ENCODE measurements at regions not wholly inside any gene's neighbourhood (a gene's known extent, or its start where the extent isn't known, plus 50 kb on each side); places are given as distances from the start of the nearest gene placed in this dataset.
"Not testable (repeated sequence)": the region's sequence is repeated elsewhere in the genome, so short reads cannot be mapped to it uniquely, and the experiment has no call there.

DNA sequence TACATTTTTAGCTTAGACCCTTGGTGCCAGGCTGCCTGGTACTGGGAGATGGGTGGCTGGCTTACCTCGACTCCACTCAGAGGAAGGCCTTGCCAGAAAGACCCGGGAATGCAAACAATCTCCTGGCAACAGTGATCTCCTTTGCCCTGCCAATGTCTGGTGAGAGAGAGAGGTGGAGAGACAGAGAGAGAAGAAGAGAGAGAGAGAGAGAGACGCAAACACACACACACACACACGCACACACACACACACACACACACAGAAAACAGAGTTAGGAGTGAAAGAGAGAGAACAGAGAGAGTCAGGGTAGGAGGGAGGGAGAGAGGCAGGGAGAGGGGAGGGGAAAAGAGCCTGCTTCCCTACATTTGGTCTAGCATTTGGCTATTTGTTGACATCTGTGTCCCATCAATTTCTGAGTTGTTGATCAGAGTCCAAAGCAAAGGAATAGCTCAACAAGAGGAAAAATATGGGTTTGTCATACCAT, 181.6 kb upstream of the MAP1B start:
- TF ChIP-seq, protein P1, sequence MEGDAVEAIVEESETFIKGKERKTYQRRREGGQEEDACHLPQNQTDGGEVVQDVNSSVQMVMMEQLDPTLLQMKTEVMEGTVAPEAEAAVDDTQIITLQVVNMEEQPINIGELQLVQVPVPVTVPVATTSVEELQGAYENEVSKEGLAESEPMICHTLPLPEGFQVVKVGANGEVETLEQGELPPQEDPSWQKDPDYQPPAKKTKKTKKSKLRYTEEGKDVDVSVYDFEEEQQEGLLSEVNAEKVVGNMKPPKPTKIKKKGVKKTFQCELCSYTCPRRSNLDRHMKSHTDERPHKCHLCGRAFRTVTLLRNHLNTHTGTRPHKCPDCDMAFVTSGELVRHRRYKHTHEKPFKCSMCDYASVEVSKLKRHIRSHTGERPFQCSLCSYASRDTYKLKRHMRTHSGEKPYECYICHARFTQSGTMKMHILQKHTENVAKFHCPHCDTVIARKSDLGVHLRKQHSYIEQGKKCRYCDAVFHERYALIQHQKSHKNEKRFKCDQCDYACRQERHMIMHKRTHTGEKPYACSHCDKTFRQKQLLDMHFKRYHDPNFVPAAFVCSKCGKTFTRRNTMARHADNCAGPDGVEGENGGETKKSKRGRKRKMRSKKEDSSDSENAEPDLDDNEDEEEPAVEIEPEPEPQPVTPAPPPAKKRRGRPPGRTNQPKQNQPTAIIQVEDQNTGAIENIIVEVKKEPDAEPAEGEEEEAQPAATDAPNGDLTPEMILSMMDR (IDR thresholded peaks at IDR 0.05) = no peak
- H3K36me3 Mint-ChIP-seq (ENCODE audit: low read depth) = no peaks in the 10 kb centered on the region
- H3K4me1 Mint-ChIP-seq (ENCODE audit: low read depth) = peaks cover 31% of the 10 kb centered on the region
- H3K9me3 Mint-ChIP-seq = 0 out of 2 replicates have a peak, but pooled peaks cover 5% of the 10 kb centered on the region
- peaks cover 5% of the 10 kb centered on the region for H3K27me3 Mint-ChIP-seq (ENCODE audit: insufficient read depth)
- DNase-seq = no peak
- no peak overlapping the region for H3K4me3 Mint-ChIP-seq
- H3K27ac Mint-ChIP-seq = no peak overlapping the region; the same call in 1 of the 2 replicates

DNA sequence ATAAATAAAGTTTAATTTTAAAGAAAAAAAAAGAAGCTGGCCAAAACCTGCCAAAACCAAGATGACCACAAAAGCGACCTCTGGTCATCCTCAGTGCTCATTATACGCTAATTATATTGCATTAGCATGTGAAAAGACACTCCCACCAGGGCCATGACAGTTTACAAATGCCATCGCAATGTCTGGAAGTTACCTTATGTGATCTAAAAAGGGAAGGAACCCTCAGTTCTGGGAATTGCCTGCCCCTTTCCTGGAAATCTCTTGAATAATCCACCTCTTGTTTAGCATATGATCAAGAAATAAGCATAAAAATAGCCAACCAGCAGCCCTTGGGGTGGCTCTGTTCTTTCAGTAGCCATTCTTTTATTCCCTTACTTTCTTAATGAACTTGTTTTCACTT, 178.3 kb upstream of the MAP1B start:
- H3K9me3 Mint-ChIP-seq = 0 out of 2 replicates have a peak, but pooled peaks cover 5% of the 10 kb centered on the region
- peaks cover 36% of the 10 kb centered on the region for H3K4me1 Mint-ChIP-seq (ENCODE audit: low read depth)
- TF ChIP-seq, protein P1 (IDR thresholded peaks at IDR 0.05) = no peak
- no peaks in the 10 kb centered on the region for H3K36me3 Mint-ChIP-seq (ENCODE audit: low read depth)
- H3K4me3 Mint-ChIP-seq = no peak overlapping the region
- no peak for DNase-seq
- peaks cover 10% of the 10 kb centered on the region for H3K27me3 Mint-ChIP-seq (ENCODE audit: insufficient read depth)
- no peak overlapping the region for H3K27ac Mint-ChIP-seq

DNA sequence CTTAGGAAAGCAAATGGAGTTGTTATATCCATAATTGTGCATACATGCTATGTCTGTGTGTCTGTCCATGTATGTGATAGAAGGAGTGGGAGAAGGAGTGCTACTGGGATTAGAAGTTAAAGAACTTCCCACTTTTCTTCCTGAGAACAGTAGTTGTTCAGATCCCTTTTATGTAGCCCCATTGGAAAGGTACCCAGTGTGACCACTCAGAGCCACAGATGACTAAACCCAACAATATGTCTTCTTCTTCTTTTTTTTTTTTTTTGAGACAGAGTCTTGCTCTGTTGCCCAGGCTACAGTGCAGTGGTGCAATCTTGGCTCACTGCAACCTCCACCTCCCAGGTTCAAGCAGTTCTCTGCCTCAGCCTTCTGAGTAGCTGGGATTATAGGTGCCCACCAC, 176.7 kb upstream of the MAP1B start:
- H3K4me1 Mint-ChIP-seq (ENCODE audit: low read depth) = peaks cover 21% of the 10 kb centered on the region
- H3K9me3 Mint-ChIP-seq; DNase-seq; H3K27ac Mint-ChIP-seq; H3K27me3 Mint-ChIP-seq (ENCODE audit: insufficient read depth); H3K36me3 Mint-ChIP-seq (ENCODE audit: low read depth); H3K4me3 Mint-ChIP-seq: not testable (repeated sequence)

DNA sequence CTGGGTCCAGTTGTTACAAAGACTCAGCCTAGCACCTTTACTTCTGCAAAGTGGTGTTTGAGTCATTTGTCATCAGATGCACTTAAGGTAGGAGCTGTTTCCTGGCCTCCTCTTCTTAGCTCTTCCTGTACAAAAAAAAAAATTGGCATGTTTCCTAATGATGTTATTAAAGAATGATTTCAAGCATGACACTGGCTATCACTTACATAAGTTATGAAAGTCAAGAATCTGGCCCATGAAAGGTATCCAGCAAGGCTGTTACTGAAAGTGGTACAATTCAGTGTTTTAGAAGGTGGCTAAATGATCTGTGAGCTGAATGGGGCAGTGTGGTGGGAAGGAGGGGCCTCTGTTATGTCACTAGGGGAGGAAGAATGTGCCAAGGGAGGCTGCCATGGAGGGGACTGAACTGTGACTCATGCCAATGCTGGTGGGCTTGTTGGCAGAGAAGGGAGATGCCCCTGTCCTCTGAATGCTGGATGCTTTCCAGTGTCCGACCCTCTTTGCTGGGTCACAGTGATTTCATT, 175.1 kb upstream of the MAP1B start:
- TF ChIP-seq, protein P1 (IDR thresholded peaks at IDR 0.05) = no peak
- Mint-ChIP-seq H3K4me1 (ENCODE audit: low read depth) (peaks cover 16% of the 10 kb centered on the region), H3K36me3 (ENCODE audit: low read depth) (no peaks in the 10 kb centered on the region), H3K4me3 (no peak overlapping the region), H3K9me3 (peaks cover 5% of the 10 kb centered on the region; the same call in 1 of the 2 replicates), H3K27ac (peak overlapping the region; percentile 12; the same call in 1 of the 2 replicates), H3K27me3 (ENCODE audit: insufficient read depth) (peaks cover 10% of the 10 kb centered on the region)
- no peak for DNase-seq

DNA sequence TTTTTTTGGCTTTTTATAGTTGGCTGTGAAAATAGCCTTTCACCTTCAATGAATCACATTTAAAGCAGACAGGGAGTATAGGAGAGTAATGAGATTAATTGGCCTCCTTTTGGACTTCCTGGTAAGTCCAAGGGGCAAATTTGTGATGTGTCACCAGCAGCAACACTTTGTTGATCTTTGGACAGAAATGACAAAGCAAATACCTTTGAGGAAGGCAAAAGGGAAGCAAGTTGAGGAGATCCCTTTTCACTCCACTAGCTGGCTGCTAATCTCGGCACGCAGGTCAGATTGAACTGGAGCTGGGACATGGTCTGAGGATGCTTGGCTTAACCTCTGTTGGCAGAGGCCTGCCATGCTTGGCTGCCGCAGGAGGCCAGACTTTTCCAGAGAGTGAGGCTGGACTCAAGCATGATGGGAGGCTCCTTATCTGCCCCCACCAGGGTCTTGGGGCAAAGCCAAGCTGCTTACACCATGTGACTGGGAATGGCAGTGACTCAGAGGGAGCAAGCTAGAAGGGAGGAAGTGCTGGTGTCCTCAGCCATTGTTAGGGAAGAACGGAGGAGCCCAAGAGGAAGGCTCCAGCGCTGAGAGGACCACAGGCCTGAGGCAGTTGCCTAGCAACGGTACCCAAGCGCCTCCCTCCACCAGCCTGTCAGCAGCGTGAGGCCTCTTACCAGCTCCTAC, 174.5 kb upstream of the MAP1B start:
- Mint-ChIP-seq H3K4me3 (no peak overlapping the region), H3K9me3 (no peaks in the 10 kb centered on the region; the same call in 1 of the 2 replicates), H3K27ac (peak overlapping the region; percentile 72; the same call in 1 of the 2 replicates), H3K36me3 (ENCODE audit: low read depth) (no peaks in the 10 kb centered on the region), H3K27me3 (ENCODE audit: insufficient read depth) (peaks cover 10% of the 10 kb centered on the region), H3K4me1 (ENCODE audit: low read depth) (peaks cover 16% of the 10 kb centered on the region)
- peak; percentile 32 for DNase-seq
- TF ChIP-seq, protein P1 (IDR thresholded peaks at IDR 0.05) = no peak

DNA sequence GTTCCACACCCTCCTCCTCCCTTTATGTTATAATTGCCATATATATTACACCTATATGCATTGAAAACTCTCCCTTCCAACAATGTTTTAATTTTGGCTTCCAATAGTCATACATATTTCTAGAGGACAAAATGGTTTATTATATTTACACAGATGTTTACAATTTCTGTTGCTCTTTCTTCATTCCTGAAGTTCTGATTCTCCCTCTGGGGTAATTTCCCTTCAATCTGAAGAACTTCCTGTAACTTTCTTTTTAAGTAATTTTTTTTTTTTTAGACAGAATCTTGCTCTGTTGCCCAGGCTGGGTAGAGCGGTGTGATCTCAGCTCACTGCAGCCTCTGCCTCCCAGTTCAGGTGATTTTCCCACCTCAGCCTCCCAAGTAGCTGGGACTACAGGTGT, 173.0 kb upstream of the MAP1B start:
- Mint-ChIP-seq H3K4me1 (ENCODE audit: low read depth) (peaks cover 16% of the 10 kb centered on the region), H3K4me3 (no peak overlapping the region), H3K9me3 (no peaks in the 10 kb centered on the region; the same call in 1 of the 2 replicates), H3K27me3 (ENCODE audit: insufficient read depth) (peaks cover 14% of the 10 kb centered on the region), H3K27ac (no peak overlapping the region), H3K36me3 (ENCODE audit: low read depth) (no peaks in the 10 kb centered on the region)
- TF ChIP-seq, protein P1 (IDR thresholded peaks at IDR 0.05) = no peak
- no peak for DNase-seq
